CD4-positive, alpha-beta T cell treated with Interleukin-17A for 1 hour (primary cell): ENCODE measurements at regions not wholly inside any gene's neighbourhood (a gene's known extent, or its start where the extent isn't known, plus 50 kb on each side); places are given as distances from the start of the nearest gene placed in this dataset.
"Not testable (repeated sequence)": the region's sequence is repeated elsewhere in the genome, so short reads cannot be mapped to it uniquely, and the experiment has no call there.

ENCODE experiments used
- DNase-seq: peaks from one replicate; pipeline ENCODE4 v3.0.0-alpha.2; 2020

DNA sequence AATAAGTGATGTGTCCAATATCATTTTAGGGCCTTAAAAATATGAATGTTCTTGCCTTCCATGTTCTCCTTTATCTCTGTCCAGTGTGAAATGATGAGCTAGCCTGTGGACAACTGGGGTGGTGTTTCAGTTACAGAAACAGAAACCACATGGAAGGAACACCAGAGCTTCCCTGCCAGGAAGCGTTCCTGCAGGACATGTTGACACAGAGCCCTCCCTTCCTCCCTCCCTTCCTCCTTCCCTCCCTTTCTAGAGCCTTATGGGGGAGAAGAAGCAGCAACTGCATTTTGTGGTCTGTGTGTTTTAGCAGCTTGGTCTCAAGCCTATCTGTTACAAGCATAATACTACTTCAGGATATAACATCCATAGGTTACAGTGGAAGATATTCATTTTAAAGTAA, 539.7 kb upstream of the NETO1 start:
- DNase-seq, result no peak

DNA sequence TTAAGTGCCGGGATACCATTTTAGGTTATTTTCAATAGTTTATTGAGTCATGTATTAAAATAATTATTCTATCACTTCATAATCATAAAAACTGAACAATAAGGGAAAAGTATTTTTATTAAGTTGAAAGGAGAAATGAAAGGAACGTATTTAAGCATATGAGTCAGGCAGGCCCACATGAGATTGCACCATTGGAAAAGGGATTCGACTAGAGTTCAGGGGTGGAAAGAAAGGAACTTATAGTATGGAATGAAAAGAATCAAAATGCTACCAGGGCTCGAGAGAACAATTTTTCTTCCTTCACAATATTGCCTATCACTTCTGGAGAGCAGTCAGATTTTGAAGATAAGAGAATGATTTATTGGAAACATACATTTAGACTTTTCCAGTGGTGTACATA, 516.5 kb upstream of the NETO1 start:
- DNase-seq, result no peak

DNA sequence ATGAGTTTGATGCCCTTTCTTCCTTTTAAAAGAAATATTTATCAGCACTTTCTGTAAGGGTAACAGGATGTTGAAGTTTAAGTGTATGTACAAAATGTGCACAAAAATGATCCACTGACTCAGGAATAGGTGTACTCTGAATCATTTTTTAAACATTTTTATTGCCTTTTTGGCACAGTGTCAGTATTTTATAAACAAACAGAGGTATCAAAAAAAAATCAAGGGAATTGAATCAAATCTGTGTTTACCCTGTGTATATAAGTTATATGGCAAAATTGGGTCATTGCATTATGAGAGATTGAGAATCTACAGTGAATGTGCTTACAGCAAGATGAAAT, 513.9 kb upstream of the NETO1 start:
- DNase-seq, result no peak

DNA sequence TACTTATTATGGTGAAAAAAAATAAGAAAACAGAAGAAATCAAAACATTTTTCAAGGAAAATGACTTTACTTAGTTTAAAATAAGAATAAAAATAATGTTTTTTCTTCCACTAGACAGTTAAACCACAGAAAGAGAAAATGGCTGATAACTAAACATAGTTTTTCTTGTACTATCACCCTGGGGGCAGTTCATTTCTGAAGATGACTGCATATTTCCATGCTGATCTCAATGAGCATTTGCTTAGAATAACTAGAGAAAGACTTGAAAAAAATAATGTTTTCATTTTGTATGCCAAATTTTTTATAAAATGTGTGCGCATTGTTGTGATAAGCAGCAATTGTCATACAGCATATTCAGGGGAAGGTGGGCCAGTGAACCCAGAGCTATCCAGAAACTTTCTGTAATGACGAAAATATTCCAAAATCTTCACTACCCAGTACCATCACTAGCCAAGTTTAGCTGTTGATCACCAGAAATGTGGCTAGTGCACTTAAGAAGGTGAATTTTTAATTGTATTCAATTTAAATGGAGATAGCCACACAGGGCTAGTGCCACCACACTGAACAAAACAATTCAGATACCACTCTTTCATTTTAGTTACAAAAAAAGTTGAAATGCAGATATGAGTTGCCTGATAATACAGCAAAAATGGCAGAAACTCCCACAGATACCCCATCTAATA, 513.4 kb upstream of the NETO1 start:
- no peak for DNase-seq

DNA sequence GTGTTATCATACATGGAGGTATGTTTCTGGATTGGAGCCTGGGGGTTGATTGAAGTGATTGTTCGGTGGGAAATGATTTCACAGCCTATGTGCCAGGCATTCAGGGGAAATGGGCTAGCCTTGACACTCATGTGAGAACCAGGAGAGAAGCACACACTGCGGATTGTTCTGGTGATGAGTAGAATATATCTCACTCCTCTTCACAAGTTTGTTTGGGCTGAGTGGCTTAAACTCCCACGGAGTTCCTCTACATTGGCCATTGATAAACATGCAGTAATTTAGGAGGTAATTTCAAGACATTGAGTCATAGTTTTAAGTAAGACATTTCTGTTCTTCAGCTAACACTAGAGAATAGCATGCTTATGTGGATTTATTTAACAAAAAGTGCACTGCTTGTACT, 498.9 kb upstream of the NETO1 start:
- DNase-seq, result no peak

DNA sequence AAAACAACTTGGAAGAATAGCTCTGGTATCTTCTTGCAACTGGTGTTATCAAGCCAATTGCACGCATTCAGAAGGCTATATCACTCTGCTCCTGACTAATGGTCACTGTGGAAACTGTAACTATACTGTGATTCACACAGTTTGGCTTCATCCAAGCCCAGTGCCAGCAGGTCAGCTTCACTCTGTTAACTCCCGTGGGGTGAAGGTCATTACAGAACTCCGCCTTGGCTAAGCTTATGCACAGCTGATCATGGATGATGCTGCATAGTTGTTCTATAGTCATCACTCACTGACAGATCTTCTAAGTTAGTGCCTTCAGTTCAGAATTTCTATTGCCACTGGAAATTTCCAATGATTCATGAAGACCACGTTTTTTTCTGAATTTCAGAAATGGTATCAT, 497.2 kb upstream of the NETO1 start:
- no peak for DNase-seq

DNA sequence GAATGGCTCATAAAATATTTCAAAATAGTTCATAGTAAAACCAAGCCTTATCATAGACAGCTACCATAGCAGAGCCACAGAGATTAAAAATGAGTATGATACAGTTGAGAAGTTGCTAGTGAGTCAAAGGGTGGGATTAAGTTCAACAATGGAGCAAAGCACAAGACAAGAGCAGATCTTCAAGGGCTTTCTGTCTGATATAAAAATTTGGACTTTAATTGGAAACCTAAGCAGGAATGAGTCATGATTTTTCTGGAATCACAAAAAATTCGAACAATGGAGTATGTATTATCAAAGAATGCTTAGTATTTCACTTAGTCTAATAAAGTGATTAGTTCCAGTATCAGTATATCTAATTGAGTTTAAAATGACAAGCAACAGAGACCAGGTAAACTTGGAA, 487.3 kb upstream of the NETO1 start:
- DNase-seq, result no peak

DNA sequence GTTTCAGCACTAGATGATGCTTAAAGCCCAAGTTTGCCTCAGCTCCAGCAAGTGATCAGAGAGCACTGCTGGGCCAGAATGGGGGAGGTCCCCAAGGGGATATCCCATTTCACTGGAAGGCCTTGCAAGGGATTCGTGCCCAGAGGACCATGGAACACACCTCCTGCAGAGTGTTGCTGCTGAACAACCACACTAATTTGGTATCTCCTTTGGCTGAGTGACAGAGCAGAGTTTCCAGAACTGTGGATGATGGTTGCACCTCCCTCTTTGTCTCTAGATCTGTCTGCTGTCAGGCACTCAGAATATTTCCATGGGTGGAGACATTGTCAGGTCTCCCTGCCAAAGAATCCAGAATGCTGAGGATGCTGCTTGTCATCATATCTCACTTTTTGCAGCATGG, 484.8 kb upstream of the NETO1 start:
- no peak for DNase-seq

DNA sequence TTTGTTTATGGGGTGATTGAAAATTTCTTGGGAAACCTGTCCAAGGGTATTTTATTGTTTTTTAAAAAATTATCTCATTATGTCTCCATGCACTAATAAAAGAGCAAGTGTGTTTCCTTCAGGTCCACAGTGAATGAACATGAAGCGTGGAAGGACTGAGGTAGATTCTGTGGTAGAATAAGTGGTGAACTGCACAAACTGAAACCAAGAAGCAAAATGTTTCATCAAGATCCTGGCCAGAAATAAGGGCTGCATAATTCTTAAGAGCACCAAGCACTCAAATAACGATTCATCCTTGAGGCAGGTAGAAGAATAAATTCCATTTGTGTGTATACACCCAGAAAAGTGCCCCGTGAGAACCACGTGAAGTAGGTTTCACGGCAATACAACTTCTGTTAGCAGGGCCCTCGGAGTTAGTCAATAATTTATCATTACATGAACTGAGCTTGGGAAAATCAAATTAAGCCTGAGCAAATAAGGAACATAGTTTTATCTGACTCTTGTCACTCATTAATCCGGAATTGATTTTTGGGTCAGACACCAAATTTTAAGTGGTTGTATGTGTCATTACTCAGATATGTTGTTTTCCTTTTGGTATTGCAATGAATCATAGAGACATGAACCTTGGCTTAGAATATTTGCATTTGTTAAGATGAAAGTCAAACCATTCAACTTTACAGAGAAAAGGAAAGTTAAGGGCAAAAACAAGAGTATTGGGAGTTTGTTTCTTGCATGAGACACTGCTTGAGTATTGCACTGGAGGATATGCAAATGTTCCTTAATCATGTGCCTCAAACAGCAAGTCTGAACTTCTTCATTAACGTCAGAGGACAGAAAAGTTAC, 472.6 kb upstream of the NETO1 start:
- DNase-seq, result no peak

DNA sequence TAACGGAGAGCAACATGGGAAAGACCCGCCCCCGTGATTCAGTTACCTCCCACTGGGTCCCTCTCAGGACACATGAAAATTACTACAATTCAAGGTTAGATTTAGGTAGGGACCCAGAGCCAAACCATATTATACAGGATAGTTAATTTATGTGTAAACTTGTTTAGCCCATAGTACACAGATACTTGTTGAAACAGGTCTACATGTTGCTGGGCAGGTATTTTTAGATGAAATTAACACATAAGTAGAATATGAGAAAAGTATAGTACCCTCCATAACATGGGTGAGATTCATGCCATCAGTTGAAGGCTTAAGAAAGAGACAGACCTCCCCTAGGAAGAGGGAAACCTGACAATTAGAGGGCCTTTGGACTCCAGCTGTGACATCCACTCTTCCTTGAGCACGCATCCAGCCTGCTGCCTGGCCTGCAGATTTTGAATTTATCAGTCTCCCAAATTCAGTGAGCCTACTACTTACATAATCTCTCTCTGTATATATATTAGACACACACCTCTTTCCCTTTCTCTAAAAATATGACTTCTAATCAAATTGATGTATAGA, 463.5 kb upstream of the NETO1 start:
- no peak for DNase-seq

DNA sequence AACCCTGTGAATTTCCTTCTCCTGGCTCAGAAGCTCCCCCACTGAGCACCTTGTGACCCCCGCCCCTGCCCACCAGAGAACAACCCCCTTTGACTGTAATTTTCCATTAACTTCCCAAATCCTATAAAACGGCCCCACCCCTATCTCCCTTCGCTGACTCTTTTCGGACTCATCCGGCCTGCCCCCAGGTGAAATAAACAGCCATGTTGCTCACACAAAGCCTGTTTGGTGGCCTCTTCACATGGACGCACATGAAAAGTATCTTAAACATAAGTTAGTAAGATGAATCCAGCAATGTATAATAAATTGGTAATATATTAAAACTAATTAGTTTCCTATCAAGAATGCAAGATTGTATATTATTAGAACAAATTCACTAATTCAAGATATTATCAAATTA, 462.3 kb upstream of the NETO1 start:
- not testable (repeated sequence) for DNase-seq

DNA sequence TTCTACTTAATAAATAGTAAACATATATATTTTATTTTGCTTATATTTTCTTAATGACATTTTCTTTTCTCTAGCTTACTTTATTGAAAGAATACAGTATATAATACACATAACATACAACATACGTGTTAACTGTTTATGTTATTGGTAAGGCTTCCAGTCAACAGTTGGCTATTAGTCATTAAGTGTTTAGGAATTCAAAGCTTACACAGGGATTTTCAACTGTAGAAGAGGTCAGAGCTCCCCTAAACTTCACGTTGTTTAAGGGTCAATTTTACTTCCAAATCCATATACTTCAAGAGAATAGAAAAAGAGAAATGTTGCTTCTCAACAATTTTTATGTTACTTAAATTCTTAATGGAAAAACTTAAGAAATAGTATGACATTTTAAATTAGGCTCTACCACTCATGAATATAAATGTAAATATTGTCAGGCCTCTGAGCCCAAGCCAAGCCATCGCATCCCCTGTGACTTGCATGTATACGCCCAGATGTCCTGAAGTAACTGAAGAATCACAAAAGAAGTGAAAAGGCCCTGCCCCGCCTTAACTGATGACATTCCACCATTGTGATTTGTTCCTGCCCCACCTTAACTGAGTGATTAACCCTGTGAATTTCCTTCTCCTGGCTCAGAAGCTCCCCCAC, 456.5 kb upstream of the NETO1 start:
- DNase-seq, result not testable (repeated sequence)

DNA sequence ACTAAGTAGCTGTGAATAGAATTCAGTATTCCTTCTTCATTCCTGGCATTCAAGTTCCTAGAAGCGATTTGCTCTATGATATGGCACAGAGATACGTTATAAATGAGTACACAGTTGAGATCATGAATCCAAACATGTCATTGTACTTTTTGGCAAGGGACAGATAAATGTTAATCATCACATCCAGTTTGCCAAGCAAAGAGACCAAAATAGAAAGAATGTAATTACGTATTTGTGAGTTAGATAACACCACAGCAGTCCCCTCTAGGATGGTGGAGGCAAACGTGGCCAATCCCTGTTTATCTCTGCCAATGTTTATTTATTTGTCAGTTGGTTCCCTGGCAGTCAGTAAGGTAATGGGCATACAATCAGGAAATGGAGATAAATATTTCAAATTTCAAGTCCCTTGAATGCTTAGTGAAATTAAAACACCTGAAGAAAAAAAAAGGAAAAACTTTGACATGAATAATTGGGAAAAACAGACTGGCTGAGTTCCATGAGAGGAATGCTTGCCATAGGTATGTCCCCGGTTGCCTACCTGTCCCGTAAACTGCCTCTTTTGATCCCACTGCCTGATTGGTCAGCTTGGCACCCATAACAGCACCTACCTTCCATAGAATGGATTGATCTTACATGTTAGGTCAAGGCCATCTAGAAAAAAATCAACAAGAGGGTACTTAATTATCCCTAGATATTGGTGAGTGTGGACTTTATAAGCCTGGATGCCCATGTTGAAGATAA, 451.1 kb upstream of the NETO1 start:
- DNase-seq, result no peak

DNA sequence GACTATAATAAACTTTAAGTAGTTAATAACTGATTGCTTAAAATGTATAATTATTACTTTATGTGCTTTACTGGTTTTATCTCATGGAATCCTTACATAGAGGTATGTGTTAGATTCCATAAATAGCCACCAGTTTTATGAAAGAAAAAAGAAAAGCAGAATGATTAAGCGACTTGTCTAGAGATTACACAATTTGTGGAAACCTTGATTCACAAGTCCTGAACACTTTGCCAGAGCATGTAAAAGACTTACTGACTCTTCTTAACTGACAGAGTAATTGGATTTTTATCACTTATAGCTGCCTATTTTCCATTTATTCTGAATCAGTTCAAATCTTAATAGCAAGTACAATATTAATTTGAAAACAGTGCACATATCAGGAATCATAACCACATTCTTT, 448.7 kb upstream of the NETO1 start:
- no peak for DNase-seq

DNA sequence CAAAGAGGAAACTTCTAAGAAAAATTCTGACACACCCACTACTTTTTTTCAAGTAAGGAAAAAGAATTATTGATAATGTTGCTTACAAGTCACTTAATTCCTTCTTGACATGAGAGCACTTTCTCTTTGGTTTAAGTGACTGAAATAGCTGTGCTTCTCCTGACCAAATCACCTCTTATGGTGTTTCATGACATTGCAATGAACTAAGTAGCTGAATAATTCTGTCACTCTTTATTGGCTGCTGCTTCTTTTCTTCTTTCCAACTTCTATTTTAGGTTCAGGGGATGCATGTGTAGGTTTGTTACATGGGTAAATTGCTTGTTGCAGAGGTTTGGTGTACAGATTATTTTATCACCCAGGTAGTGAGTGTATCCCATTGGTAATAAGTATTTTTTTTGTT, 447.6 kb upstream of the NETO1 start:
- DNase-seq, result no peak

DNA sequence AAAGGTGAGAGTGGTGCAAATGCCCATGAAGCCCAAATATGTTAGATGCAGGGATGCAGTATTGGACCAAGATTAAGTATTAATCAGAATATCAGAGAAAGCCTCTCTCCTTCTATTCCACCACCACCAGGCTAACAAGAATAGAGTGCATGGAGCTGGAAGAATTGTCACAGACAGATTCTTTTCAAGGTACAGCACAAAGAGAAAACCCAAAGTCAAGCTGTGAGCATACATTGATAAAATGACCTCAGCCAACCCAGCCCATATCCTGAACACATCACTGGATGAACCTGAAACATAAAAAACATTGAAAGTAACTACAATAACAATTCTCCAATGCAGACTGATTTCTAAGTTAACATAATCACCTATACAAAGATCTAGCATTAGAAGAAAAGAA, 445.7 kb upstream of the NETO1 start:
- DNase-seq, result no peak

DNA sequence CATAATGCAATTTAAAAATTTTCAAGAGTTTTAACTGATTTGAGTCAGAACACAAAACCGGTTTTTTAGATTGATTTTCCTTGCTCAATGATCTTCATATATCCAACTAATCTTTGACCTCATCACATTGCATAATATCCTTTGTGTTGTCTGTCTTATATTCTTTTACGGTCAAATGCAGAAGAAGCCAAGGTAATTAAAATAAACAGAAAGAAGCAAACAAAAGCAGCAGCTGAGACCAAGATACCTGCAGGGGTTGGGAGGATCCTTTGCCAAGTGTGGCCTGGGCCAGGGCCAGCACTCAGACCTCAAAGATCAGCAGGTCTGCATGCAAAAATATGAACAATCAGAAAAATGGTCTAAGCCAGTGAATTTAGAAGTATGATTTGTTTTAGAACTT, 428.9 kb upstream of the NETO1 start:
- DNase-seq, result no peak

DNA sequence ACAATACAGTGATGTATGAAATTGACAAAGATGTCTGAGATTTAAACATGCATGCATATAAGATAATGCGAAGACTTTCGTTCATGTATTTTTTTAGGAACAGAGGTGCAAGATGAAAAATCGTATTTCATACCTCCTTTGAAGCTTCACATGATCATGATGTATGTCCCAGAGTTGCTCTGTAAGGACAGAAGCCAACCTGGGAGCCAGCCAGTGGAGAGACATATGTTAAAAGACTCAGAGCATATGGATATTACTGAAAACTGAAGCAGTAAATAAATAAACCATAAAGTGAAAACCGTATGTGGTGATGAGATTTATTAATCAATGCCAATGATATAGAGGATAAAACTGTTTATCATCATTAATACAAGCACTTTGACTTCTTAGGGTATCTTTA, 424.4 kb upstream of the NETO1 start:
- DNase-seq, result no peak

DNA sequence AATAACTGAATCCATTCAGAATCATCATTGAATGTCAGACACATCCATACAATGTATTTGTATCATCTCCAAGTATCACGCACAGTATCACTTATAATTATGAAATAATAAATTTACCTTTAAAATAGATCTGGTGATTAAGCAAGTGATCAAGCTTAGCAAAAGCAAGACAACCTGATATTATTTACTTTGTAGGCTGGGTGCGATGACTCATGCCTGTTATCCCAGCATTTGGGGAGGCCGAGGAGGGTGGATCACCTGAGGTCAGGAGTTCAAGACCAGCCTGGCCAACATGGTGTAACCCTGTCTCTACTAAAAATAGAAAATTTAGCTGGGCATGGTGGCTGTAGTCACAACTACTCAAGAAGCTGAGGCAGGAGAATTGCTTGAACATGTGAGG, 421.0 kb upstream of the NETO1 start:
- no peak for DNase-seq

DNA sequence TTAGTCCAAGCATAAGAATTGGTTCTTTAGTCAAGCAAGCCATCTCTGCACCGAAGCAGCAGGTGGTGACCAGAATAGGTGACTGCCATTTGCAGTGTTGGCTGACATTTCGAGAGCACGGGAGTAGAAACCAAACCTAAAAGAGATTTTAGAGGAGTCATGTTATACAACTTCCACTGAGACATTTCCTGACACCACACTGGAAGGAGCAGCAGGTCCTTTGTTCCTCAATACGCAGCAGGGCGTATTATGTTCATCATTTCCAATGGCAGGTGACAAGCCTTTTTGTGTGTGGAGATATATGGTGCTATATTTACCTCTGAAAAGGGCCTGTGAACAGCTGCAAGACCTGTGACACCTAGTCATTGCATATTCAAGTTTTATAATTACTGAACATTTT, 418.8 kb upstream of the NETO1 start:
- no peak for DNase-seq

DNA sequence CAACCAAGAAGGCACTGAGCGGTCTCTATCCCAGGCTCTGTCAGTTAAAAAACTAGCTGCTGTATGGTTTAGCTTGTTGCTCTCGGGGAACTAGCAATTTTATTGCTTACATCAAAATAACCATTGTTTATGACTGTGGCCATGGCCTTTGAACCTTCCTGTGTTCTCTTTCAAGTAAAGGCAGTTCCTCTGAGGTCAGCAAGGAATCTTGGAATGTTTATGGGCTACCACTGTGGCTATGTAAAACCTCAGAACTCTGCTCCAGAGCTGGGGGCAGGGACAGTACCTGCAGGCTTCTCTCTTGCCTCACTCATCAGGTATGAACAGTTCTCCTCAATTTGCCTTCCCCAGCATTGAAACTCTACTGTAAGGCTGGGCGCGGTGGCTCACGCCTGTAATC, 416.0 kb upstream of the NETO1 start:
- DNase-seq, result no peak

DNA sequence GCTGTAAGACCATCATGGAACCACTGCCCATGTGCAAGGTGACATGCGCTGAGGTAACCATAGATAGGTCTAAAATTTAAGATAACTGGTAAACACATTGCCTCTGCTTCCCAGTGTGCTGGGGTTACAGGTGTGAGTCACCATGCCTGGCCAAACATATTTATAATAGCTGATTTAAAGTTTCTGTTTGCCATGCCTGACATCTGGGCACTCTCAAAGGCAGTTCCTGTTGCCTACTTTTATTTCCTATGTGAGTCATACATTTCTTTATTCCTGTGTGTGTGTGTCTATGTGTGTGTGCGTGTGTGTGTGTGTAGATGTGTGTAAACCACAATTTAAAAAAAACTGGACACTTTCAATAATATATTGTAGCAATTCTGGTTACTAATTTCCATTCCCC, 415.2 kb upstream of the NETO1 start:
- no peak for DNase-seq

DNA sequence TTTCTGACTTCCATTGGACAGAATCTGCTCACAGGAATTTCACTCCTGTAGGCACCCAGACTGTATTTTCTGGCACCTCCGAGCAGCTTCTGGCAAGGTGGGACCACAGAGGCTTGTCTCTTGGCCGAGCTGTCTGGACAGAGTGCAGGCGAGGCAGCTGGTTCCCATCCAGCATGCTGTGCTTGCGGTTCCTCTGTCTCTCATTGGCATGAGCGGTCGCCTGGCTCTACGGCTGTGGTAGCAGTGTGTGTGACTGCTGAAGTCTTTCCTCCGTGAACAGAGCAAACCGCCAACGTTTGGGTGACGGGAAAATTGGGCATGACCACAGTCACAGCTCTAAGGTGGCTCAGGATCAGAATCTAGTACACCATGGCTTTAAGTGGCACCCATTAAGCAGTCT, 411.7 kb upstream of the NETO1 start:
- no peak for DNase-seq
